Liver (tissue), 8 donors: ENCODE measurements at regions not wholly inside any gene's neighbourhood (a gene's known extent, or its start where the extent isn't known, plus 50 kb on each side); places are given as distances from the start of the nearest gene placed in this dataset.

Experiments used
- DNase-seq: peaks from one replicate; pipeline ENCODE4 v3.0.0-alpha.2; 2017; ENCODE audit warnings: low spot score
- H3K27ac ChIP-seq, 2 donors: one replicate each; pipeline ENCODE4 v1.7.0; 2013; ENCODE audit warnings: inconsistent platforms in 2 of 2, low read length in 2 of 2, control low read depth in 1 of 2, low read depth in 1 of 2, mild to moderate bottlenecking in 1 of 2
- H3K27me3 ChIP-seq, 4 donors: one replicate each; pipeline versions ENCODE4 v1.6.1 to v1.7.0; 2013; ENCODE audit warnings: low read length in 3 of 4, inconsistent platforms in 1 of 4, mild to moderate bottlenecking in 1 of 4, moderate library complexity in 1 of 4; ENCODE audit not compliant: control insufficient read depth in 4 of 4, insufficient read depth in 4 of 4
- H3K36me3 ChIP-seq, 4 donors: one replicate each; pipeline versions ENCODE4 v1.6.1 to v1.7.0; 2013; ENCODE audit warnings: low read length in 3 of 4, mild to moderate bottlenecking in 3 of 4, low read depth in 1 of 4, moderate library complexity in 1 of 4; ENCODE audit not compliant: control insufficient read depth in 4 of 4, insufficient read depth in 3 of 4
- H3K4me1 ChIP-seq, 4 donors: one replicate each; pipeline versions ENCODE4 v1.6.1 to v1.7.0; 2013; ENCODE audit warnings: low read length in 3 of 4, mild to moderate bottlenecking in 3 of 4, moderate library complexity in 1 of 4; ENCODE audit not compliant: control insufficient read depth in 4 of 4, insufficient read depth in 4 of 4
- H3K4me3 ChIP-seq, 3 donors: one replicate each; pipeline versions ENCODE4 v1.6.1 to v1.7.0; 2013; ENCODE audit warnings: low read length in 3 of 3, control low read depth in 1 of 3, low read depth in 1 of 3, mild to moderate bottlenecking in 1 of 3
- H3K9ac ChIP-seq, 2 donors: one replicate each; pipeline ENCODE4 v1.7.0; 2013; ENCODE audit warnings: low read length in 2 of 2, mild to moderate bottlenecking in 2 of 2, moderate library complexity in 2 of 2, control low read depth in 1 of 2, low read depth in 1 of 2
- H3K9me3 ChIP-seq, 4 donors: one replicate each; pipeline versions ENCODE4 v1.6.1 to v1.7.0; 2013; ENCODE audit warnings: low read length in 3 of 4; ENCODE audit not compliant: control insufficient read depth in 4 of 4
- ATF3 ChIP-seq: IDR thresholded peaks from 2 replicates; pipeline ENCODE4 v1.6.1; 2016; ENCODE audit warnings: antibody characterized with exemption
- CTCF ChIP-seq: fragments of 150-350 bp; IDR thresholded peaks from 2 replicates; pipeline ENCODE4 v1.5.1; 2017; ENCODE audit warnings: improper control_type of control experiment, low read depth, low read length; ENCODE audit not compliant: missing input control
- EGR1 ChIP-seq, 2 donors: IDR thresholded peaks; 2 replicates each; pipeline ENCODE4 v1.6.1; 2016 to 2018; ENCODE audit warnings: antibody characterized with exemption in 2 of 2, low read depth in 2 of 2
- FOXA1 ChIP-seq: IDR thresholded peaks from 2 replicates; pipeline ENCODE4 v1.6.1; 2016; ENCODE audit warnings: antibody characterized with exemption
- FOXA2 ChIP-seq: IDR thresholded peaks from 2 replicates; pipeline ENCODE4 v1.6.1; 2016; ENCODE audit warnings: antibody characterized with exemption
- GABPA ChIP-seq, 2 donors: IDR thresholded peaks in 1 of 2; conservative IDR thresholded peaks in 1 of 2; 2 replicates each; pipeline ENCODE4 v1.6.1; 2016; ENCODE audit warnings: antibody characterized with exemption in 2 of 2, mild to moderate bottlenecking in 1 of 2, moderate library complexity in 1 of 2
- HNF4A ChIP-seq, 2 donors: conservative IDR thresholded peaks; 2 replicates each; pipeline ENCODE4 v1.6.1; 2016; ENCODE audit warnings: antibody characterized with exemption in 2 of 2, mild to moderate bottlenecking in 2 of 2
- JUND ChIP-seq, 2 donors: IDR thresholded peaks; 2 replicates each; pipeline ENCODE4 v1.6.1; 2016; ENCODE audit warnings: antibody characterized with exemption in 2 of 2
- MAX ChIP-seq: IDR thresholded peaks from 2 replicates; pipeline ENCODE4 v1.6.1; 2016; ENCODE audit warnings: antibody characterized with exemption
- NR2F2 ChIP-seq: IDR thresholded peaks from 2 replicates; pipeline ENCODE4 v1.6.1; 2016; ENCODE audit warnings: antibody characterized with exemption
- REST ChIP-seq: IDR thresholded peaks from 2 replicates; pipeline ENCODE4 v1.6.1; 2016; ENCODE audit warnings: antibody characterized with exemption, mild to moderate bottlenecking
- RXRA ChIP-seq, 2 donors: IDR thresholded peaks; 2 replicates each; pipeline ENCODE4 v1.6.1; 2017 to 2018; ENCODE audit warnings: antibody characterized with exemption in 2 of 2, mild to moderate bottlenecking in 1 of 2
- SP1 ChIP-seq: IDR thresholded peaks from 2 replicates; pipeline ENCODE4 v1.6.1; 2018; ENCODE audit warnings: antibody characterized with exemption, mild to moderate bottlenecking
- TAF1 ChIP-seq: conservative IDR thresholded peaks from 2 replicates; pipeline ENCODE4 v1.6.1; 2016; ENCODE audit warnings: antibody characterized with exemption, mild to moderate bottlenecking
- YY1 ChIP-seq: IDR thresholded peaks from 2 replicates; pipeline ENCODE4 v1.6.1; 2016; ENCODE audit warnings: antibody characterized with exemption, mild to moderate bottlenecking
- ZBTB33 ChIP-seq: IDR thresholded peaks from 2 replicates; pipeline ENCODE4 v1.6.1; 2016; ENCODE audit warnings: antibody characterized with exemption
- WGBS: extraction: QIAGEN DNeasy Blood & Tissue Kit; methylation state at CpG from one replicate; pipeline ENCODE4 v1.1.7; 2013; 5-methylcytosine and 5-hydroxymethylcytosine counted together
- donor health status: healthy.
- donor health status: healthy.
- donor health status: healthy.
- donor health status: healthy.
- donor health status: healthy.

GRCh38 chr16:6349725-6350124 lies 982.9 kb upstream of the RBFOX1 start:
- Histone ChIP-seq H3K27me3 (no peaks in the 10 kb centered on the region), H3K36me3 (no peaks in the 10 kb centered on the region), H3K9me3 (no peaks in the 10 kb centered on the region), H3K27ac (no peak overlapping the region), H3K4me1 (no peaks in the 10 kb centered on the region), H3K9ac (no peak overlapping the region), H3K4me3 (no peak overlapping the region)
- WGBS: 56% methylated on average over 4 of the region's 4 CpGs
- no peak for TF ChIP-seq JUND (IDR thresholded peaks at IDR 0.05)
- TF ChIP-seq ATF3: no peak
- TF ChIP-seq ZBTB33: no peak
- TF ChIP-seq MAX: no peak
- no peak for TF ChIP-seq EGR1 (IDR thresholded peaks at IDR 0.05; ENCODE audit: low read depth in 2 of 2)
- TF ChIP-seq FOXA1: no peak
- no peak for TF ChIP-seq FOXA2
- no peak for TF ChIP-seq HNF4A (conservative IDR thresholded peaks at IDR 0.05)
- TF ChIP-seq YY1: no peak
- DNase-seq: no peak

GRCh38 chr16:6345090-6345489 lies 987.6 kb upstream of the RBFOX1 start:
- H3K36me3 ChIP-seq: no peaks in the 10 kb centered on the region
- no peak overlapping the region for H3K9ac ChIP-seq
- no peak overlapping the region for H3K4me3 ChIP-seq
- no peak for DNase-seq
- TF ChIP-seq ATF3 (no peak), GABPA (IDR thresholded peaks at IDR 0.05 in 1 of 2, conservative IDR thresholded peaks at IDR 0.05 in 1 of 2) (no peak)
- H3K27ac ChIP-seq: no peak overlapping the region
- H3K27me3 ChIP-seq: no peaks in the 10 kb centered on the region
- 89% methylated on average over 4 of the region's 4 CpGs for WGBS
- no peaks in the 10 kb centered on the region for H3K4me1 ChIP-seq
- H3K9me3 ChIP-seq: peaks cover 0 to 7% (median 0%) of the 10 kb centered on the region in 4 donors

GRCh38 chr16:6343157-6343556 lies 989.5 kb upstream of the RBFOX1 start:
- no peak for DNase-seq
- Histone ChIP-seq H3K4me1 (no peaks in the 10 kb centered on the region), H3K27me3 (no peaks in the 10 kb centered on the region), H3K9me3 (peaks cover 0 to 7% (median 0%) of the 10 kb centered on the region in 4 donors), H3K4me3 (no peak overlapping the region), H3K36me3 (no peaks in the 10 kb centered on the region), H3K9ac (no peak overlapping the region), H3K27ac (no peak overlapping the region)
- TF ChIP-seq TAF1: no peak
- no peak for TF ChIP-seq REST
- TF ChIP-seq FOXA2: no peak
- TF ChIP-seq YY1: no peak
- TF ChIP-seq HNF4A (conservative IDR thresholded peaks at IDR 0.05): no peak
- no peak for TF ChIP-seq MAX
- TF ChIP-seq RXRA (IDR thresholded peaks at IDR 0.05): no peak
- no peak for TF ChIP-seq CTCF
- no peak for TF ChIP-seq SP1
- TF ChIP-seq NR2F2: no peak
- TF ChIP-seq EGR1 (IDR thresholded peaks at IDR 0.05; ENCODE audit: low read depth in 2 of 2): no peak
- WGBS: 24% methylated on average over 2 of the region's 2 CpGs
